COR-L47 (cell line): ENCODE measurements at regions not wholly inside any gene's neighbourhood (a gene's known extent, or its start where the extent isn't known, plus 50 kb on each side); places are given as distances from the start of the nearest gene placed in this dataset.

ENCODE experiments used
- DNase-seq: peaks from one replicate; lab custom pipeline; 2025; lab: John Stamatoyannopoulos, UW

GRCh38 chr6:1257778-1258177, 54.1 kb upstream of the FOXQ1 start:
- DNase-seq: no peak

- DNase-seq: no peak
Measured at GRCh38 chr6:1256435-1257008, 55.4 kb upstream of the FOXQ1 start.

GRCh38 chr6:1255636-1256365, 56.1 kb upstream of the FOXQ1 start:
- DNase-seq: no peak

- DNase-seq: no peak
Measured at GRCh38 chr6:1254326-1254725, 57.6 kb upstream of the FOXQ1 start.

GRCh38 chr6:1253816-1254215, 58.1 kb upstream of the FOXQ1 start:
- no peak for DNase-seq

- DNase-seq: no peak
Measured at GRCh38 chr6:1251198-1252155, 60.4 kb upstream of the FOXQ1 start.

- DNase-seq: no peak
Measured at GRCh38 chr6:1250489-1251197, 61.3 kb upstream of the FOXQ1 start.

- no peak for DNase-seq
Measured at GRCh38 chr6:1247894-1248293, 64.0 kb upstream of the FOXQ1 start.

GRCh38 chr6:1247056-1247455, 64.8 kb upstream of the FOXQ1 start:
- no peak for DNase-seq

- no peak for DNase-seq
Measured at GRCh38 chr6:1244941-1245340, 67.0 kb upstream of the FOXQ1 start.

GRCh38 chr6:1244278-1244677, 67.6 kb upstream of the FOXQ1 start:
- DNase-seq: no peak

- no peak for DNase-seq
Measured at GRCh38 chr6:1242446-1242845, 69.5 kb upstream of the FOXQ1 start.

GRCh38 chr6:1242021-1242420, 69.9 kb upstream of the FOXQ1 start:
- DNase-seq: no peak

- no peak for DNase-seq
Measured at GRCh38 chr6:1240766-1241318, 71.1 kb upstream of the FOXQ1 start.

GRCh38 chr6:1239805-1240204, 72.1 kb upstream of the FOXQ1 start:
- DNase-seq: no peak

- DNase-seq: no peak
Measured at GRCh38 chr6:1238040-1238439, 73.9 kb upstream of the FOXQ1 start.

- DNase-seq: no peak
Measured at GRCh38 chr6:1237636-1238035, 74.3 kb upstream of the FOXQ1 start.

GRCh38 chr6:1235825-1236224, 76.1 kb upstream of the FOXQ1 start:
- no peak for DNase-seq

GRCh38 chr6:1233924-1234323, 78.0 kb upstream of the FOXQ1 start:
- no peak for DNase-seq

GRCh38 chr6:1232578-1232977, 79.3 kb upstream of the FOXQ1 start:
- no peak for DNase-seq

- DNase-seq: no peak
Measured at GRCh38 chr6:1231941-1232340, 80.0 kb upstream of the FOXQ1 start.
